ENCODE measurements at regions not wholly inside any gene's neighbourhood (a gene's known extent, or its start where the extent isn't known, plus 50 kb on each side); places are given as distances from the start of the nearest gene placed in this dataset.

DNA sequence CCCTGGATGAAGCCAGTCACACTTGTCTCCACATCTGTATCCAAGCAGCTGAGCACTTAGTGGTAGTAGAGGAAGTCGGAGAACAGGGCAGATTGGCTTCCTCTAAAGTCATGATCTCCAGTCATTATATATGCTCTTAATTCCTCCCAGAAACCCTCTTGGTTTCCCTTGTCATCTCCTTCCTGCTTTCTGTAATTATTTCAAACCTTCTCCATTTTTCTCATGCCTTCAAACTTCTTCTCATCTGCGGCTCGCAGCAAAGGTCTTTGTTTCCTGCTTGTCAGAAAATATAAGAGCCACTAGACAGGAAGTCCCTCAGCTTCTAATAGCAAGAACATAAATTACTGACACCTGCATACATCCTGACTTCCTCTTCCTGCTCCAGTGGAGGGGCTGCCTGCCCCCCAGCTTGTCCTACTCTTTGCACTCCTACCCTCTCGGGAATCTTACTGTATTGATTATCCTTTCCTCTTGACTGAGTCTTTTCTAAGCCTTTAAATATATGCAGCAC lies 124.6 kb upstream of the NGF start:
- TF ChIP-seq, protein P1, sequence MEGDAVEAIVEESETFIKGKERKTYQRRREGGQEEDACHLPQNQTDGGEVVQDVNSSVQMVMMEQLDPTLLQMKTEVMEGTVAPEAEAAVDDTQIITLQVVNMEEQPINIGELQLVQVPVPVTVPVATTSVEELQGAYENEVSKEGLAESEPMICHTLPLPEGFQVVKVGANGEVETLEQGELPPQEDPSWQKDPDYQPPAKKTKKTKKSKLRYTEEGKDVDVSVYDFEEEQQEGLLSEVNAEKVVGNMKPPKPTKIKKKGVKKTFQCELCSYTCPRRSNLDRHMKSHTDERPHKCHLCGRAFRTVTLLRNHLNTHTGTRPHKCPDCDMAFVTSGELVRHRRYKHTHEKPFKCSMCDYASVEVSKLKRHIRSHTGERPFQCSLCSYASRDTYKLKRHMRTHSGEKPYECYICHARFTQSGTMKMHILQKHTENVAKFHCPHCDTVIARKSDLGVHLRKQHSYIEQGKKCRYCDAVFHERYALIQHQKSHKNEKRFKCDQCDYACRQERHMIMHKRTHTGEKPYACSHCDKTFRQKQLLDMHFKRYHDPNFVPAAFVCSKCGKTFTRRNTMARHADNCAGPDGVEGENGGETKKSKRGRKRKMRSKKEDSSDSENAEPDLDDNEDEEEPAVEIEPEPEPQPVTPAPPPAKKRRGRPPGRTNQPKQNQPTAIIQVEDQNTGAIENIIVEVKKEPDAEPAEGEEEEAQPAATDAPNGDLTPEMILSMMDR (tag by site-specific recombination; IDR thresholded peaks at IDR 0.05): no peak
- TF ChIP-seq ZNF292 (tag by site-specific recombination; IDR thresholded peaks at IDR 0.05; ENCODE audit: borderline replicate concordance, low read depth) (no peak), YY1 (tag by site-specific recombination; IDR thresholded peaks at IDR 0.05) (no peak), ZNF621 (tag by site-specific recombination; IDR thresholded peaks at IDR 0.05) (no peak), ZNF701 (tag by site-specific recombination; IDR thresholded peaks at IDR 0.05) (no peak), REST (tag by site-specific recombination; IDR thresholded peaks at IDR 0.05) (no peak), ZNF24 (tag by site-specific recombination; IDR thresholded peaks at IDR 0.05) (no peak), ZFP41 (tag by site-specific recombination; IDR thresholded peaks at IDR 0.05; ENCODE audit: borderline replicate concordance) (no peak)
- TF ChIP-seq, protein P2, sequence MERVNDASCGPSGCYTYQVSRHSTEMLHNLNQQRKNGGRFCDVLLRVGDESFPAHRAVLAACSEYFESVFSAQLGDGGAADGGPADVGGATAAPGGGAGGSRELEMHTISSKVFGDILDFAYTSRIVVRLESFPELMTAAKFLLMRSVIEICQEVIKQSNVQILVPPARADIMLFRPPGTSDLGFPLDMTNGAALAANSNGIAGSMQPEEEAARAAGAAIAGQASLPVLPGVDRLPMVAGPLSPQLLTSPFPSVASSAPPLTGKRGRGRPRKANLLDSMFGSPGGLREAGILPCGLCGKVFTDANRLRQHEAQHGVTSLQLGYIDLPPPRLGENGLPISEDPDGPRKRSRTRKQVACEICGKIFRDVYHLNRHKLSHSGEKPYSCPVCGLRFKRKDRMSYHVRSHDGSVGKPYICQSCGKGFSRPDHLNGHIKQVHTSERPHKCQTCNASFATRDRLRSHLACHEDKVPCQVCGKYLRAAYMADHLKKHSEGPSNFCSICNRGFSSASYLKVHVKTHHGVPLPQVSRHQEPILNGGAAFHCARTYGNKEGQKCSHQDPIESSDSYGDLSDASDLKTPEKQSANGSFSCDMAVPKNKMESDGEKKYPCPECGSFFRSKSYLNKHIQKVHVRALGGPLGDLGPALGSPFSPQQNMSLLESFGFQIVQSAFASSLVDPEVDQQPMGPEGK (tag by site-specific recombination; IDR thresholded peaks at IDR 0.05): no peak
- TF ChIP-seq, protein P3, sequence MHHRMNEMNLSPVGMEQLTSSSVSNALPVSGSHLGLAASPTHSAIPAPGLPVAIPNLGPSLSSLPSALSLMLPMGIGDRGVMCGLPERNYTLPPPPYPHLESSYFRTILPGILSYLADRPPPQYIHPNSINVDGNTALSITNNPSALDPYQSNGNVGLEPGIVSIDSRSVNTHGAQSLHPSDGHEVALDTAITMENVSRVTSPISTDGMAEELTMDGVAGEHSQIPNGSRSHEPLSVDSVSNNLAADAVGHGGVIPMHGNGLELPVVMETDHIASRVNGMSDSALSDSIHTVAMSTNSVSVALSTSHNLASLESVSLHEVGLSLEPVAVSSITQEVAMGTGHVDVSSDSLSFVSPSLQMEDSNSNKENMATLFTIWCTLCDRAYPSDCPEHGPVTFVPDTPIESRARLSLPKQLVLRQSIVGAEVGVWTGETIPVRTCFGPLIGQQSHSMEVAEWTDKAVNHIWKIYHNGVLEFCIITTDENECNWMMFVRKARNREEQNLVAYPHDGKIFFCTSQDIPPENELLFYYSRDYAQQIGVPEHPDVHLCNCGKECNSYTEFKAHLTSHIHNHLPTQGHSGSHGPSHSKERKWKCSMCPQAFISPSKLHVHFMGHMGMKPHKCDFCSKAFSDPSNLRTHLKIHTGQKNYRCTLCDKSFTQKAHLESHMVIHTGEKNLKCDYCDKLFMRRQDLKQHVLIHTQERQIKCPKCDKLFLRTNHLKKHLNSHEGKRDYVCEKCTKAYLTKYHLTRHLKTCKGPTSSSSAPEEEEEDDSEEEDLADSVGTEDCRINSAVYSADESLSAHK (tag by site-specific recombination; IDR thresholded peaks at IDR 0.05): no peak
- TF ChIP-seq, protein P4, sequence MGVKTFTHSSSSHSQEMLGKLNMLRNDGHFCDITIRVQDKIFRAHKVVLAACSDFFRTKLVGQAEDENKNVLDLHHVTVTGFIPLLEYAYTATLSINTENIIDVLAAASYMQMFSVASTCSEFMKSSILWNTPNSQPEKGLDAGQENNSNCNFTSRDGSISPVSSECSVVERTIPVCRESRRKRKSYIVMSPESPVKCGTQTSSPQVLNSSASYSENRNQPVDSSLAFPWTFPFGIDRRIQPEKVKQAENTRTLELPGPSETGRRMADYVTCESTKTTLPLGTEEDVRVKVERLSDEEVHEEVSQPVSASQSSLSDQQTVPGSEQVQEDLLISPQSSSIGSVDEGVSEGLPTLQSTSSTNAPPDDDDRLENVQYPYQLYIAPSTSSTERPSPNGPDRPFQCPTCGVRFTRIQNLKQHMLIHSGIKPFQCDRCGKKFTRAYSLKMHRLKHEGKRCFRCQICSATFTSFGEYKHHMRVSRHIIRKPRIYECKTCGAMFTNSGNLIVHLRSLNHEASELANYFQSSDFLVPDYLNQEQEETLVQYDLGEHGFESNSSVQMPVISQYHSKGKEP (tag by site-specific recombination; IDR thresholded peaks at IDR 0.05): no peak
- TF ChIP-seq, protein P5, sequence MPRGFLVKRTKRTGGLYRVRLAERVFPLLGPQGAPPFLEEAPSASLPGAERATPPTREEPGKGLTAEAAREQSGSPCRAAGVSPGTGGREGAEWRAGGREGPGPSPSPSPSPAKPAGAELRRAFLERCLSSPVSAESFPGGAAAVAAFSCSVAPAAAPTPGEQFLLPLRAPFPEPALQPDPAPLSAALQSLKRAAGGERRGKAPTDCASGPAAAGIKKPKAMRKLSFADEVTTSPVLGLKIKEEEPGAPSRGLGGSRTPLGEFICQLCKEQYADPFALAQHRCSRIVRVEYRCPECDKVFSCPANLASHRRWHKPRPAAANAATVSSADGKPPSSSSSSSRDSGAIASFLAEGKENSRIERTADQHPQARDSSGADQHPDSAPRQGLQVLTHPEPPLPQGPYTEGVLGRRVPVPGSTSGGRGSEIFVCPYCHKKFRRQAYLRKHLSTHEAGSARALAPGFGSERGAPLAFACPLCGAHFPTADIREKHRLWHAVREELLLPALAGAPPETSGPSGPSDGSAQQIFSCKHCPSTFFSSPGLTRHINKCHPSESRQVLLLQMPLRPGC (tag by site-specific recombination; IDR thresholded peaks at IDR 0.05): no peak
